ENCODE measurements at regions not wholly inside any gene's neighbourhood (a gene's known extent, or its start where the extent isn't known, plus 50 kb on each side); places are given as distances from the start of the nearest gene placed in this dataset.

- Histone ChIP-seq H3K9me3 (no peaks in the 10 kb centered on the region), H3K27ac (no peak overlapping the region), H3K27me3 (no peaks in the 10 kb centered on the region), H3K36me3 (no peaks in the 10 kb centered on the region), H3K4me3 (no peak overlapping the region), H3K4me1 (peaks cover 0 to 2% of the 10 kb centered on the region in 2 donors)
- DNase-seq, result no peak
- intact Hi-C loops (cut with DNase I; ENCODE audit: low total_unique reads), result no loop called here
- no peak for TF ChIP-seq CTCF (IDR thresholded peaks at IDR 0.05 in 4 of 5, conservative IDR thresholded peaks at IDR 0.05 in 1 of 5)
- no peak for TF ChIP-seq POLR2A (IDR thresholded peaks at IDR 0.05)
- in situ Hi-C loops (cut with MboI; ENCODE audit: low sequenced_read_pairs in 4 of 4), result no loop called here
- ATAC-seq, result no peak
Observed at GRCh38 chr15:39144613-39145499, 436.0 kb upstream of the THBS1 start.

GRCh38 chr15:39145854-39146625 lies 434.8 kb upstream of the THBS1 start:
- DNase-seq (no peak), ATAC-seq (no peak)
- H3K9me3 ChIP-seq, result no peaks in the 10 kb centered on the region
- TF ChIP-seq POLR2A (IDR thresholded peaks at IDR 0.05) (no peak), CTCF (IDR thresholded peaks at IDR 0.05 in 4 of 5, conservative IDR thresholded peaks at IDR 0.05 in 1 of 5) (no peak)
- H3K36me3 ChIP-seq, result no peaks in the 10 kb centered on the region
- no peak overlapping the region for H3K4me3 ChIP-seq
- no peak overlapping the region for H3K27ac ChIP-seq
- H3K27me3 ChIP-seq, result no peaks in the 10 kb centered on the region
- H3K4me1 ChIP-seq, result peaks cover 0 to 2% of the 10 kb centered on the region in 2 donors
- intact Hi-C loops (cut with DNase I; ENCODE audit: low total_unique reads), result no loop called here
- in situ Hi-C loops (cut with MboI; ENCODE audit: low sequenced_read_pairs in 4 of 4), result no loop called here

GRCh38 chr15:39149636-39150150 lies 431.2 kb upstream of the THBS1 start:
- Histone ChIP-seq H3K4me3 (no peak overlapping the region), H3K36me3 (no peaks in the 10 kb centered on the region), H3K9me3 (no peaks in the 10 kb centered on the region), H3K4me1 (peaks cover 0 to 2% of the 10 kb centered on the region in 2 donors), H3K27me3 (no peaks in the 10 kb centered on the region), H3K27ac (no peak overlapping the region)
- in situ Hi-C loops (cut with MboI; ENCODE audit: low sequenced_read_pairs in 4 of 4) (loop anchor here in 1 of 4 donors (25.0 kb wide), 1 partner anchor 438 kb away; the partner anchor contains the start of gene THBS1), intact Hi-C loops (cut with DNase I; ENCODE audit: low total_unique reads) (no loop called here)
- no peak for DNase-seq
- TF ChIP-seq CTCF (IDR thresholded peaks at IDR 0.05 in 4 of 5, conservative IDR thresholded peaks at IDR 0.05 in 1 of 5) (no peak), POLR2A (IDR thresholded peaks at IDR 0.05) (no peak)
- ATAC-seq, result no peak

- DNase-seq (no peak), ATAC-seq (no peak)
- TF ChIP-seq CTCF (IDR thresholded peaks at IDR 0.05 in 4 of 5, conservative IDR thresholded peaks at IDR 0.05 in 1 of 5), result no peak
- TF ChIP-seq POLR2A (IDR thresholded peaks at IDR 0.05), result no peak
- intact Hi-C loops (cut with DNase I; ENCODE audit: low total_unique reads) (no loop called here), in situ Hi-C loops (cut with MboI; ENCODE audit: low sequenced_read_pairs in 4 of 4) (loop anchor here in 1 of 4 donors (25.0 kb wide), 1 partner anchor 436 kb away; the partner anchor contains the start of gene THBS1)
- no peak overlapping the region for H3K27ac ChIP-seq
- H3K4me1 ChIP-seq, result no peaks in the 10 kb centered on the region
- no peaks in the 10 kb centered on the region for H3K9me3 ChIP-seq
- no peaks in the 10 kb centered on the region for H3K27me3 ChIP-seq
- no peaks in the 10 kb centered on the region for H3K36me3 ChIP-seq
- H3K4me3 ChIP-seq, result no peak overlapping the region
Observed at GRCh38 chr15:39151545-39151944, 429.3 kb upstream of the THBS1 start.
